PC-3 (cell line): ENCODE measurements at regions not wholly inside any gene's neighbourhood (a gene's known extent, or its start where the extent isn't known, plus 50 kb on each side); places are given as distances from the start of the nearest gene placed in this dataset.

Experiments used
- ATAC-seq: fragments of 200-7000 bp; cut with Tn5 transposase; 2 replicates; pipeline ENCODE4 v1.9.1; 2020; ENCODE audit warnings: mild to moderate bottlenecking, moderate library complexity
- BruUV-seq: library from RNA; stranded (reverse); fragments of 400-500 nt; replicated peaks from 2 replicates; lab custom pipeline; 2021; lab: Mats Ljungman, UMichigan
- CTCF ChIA-PET: fragments of 300-600 bp; sonication (Branson Sonifier 250); formaldehyde crosslinking; loops from one replicate; lab custom pipeline; 2022; ENCODE audit warnings: antibody characterized with exemption; lab: Charles Lee
- POLR2A ChIA-PET: fragments of 300-600 bp; sonication (Branson Sonifier 250); formaldehyde crosslinking; loops from one replicate; lab custom pipeline; 2022; ENCODE audit warnings: antibody characterized with exemption; ENCODE audit not compliant: unreplicated experiment; lab: Charles Lee
- DNase-seq: peaks from one replicate; pipeline ENCODE4 v3.0.0-alpha.2; 2015
- H2AFZ ChIP-seq: fragments of 300-600 bp; sonication (generic); 2 replicates; pipeline ENCODE4 v1.6.0; 2016; ENCODE audit warnings: antibody characterized with exemption, low read length
- H3F3A ChIP-seq: fragments of 300-600 bp; sonication (generic); one replicate; pipeline ENCODE4 v1.6.0; 2017; ENCODE audit warnings: antibody characterized with exemption, low read length, control low read depth, mild to moderate bottlenecking; ENCODE audit not compliant: unreplicated experiment
- H3K27ac ChIP-seq: fragments of 300-600 bp; sonication (generic); 2 replicates; pipeline ENCODE4 v1.5.1; 2016; ENCODE audit warnings: mild to moderate bottlenecking, low read length
- H3K27me3 ChIP-seq: fragments of 300-600 bp; sonication (generic); 2 replicates; pipeline ENCODE4 v1.6.1; 2016; ENCODE audit warnings: low read length, mixed read lengths
- H3K36me3 ChIP-seq: fragments of 300-600 bp; sonication (generic); 2 replicates; pipeline ENCODE4 v1.6.1; 2016; ENCODE audit warnings: low read depth, mixed run types, low read length, mixed read lengths
- H3K4me1 ChIP-seq: fragments of 300-600 bp; sonication (generic); 2 replicates; pipeline ENCODE4 v1.5.1; 2016; ENCODE audit warnings: low read length; ENCODE audit not compliant: insufficient read depth
- H3K4me2 ChIP-seq: fragments of 300-600 bp; sonication (generic); 2 replicates; pipeline ENCODE4 v1.6.0; 2016; ENCODE audit warnings: low read length
- H3K4me3 ChIP-seq: fragments of 300-600 bp; sonication (generic); 2 replicates; pipeline ENCODE4 v1.5.1; 2016; ENCODE audit warnings: mild to moderate bottlenecking, low read length, mixed read lengths
- H3K79me2 ChIP-seq: fragments of 300-600 bp; sonication (generic); 2 replicates; pipeline ENCODE4 v1.6.1; 2017; ENCODE audit warnings: low read length, mixed read lengths
- H3K9ac ChIP-seq: fragments of 300-600 bp; sonication (generic); 2 replicates; pipeline ENCODE4 v1.6.0; 2016; ENCODE audit warnings: mild to moderate bottlenecking, low read length
- H3K9me2 ChIP-seq: fragments of 300-600 bp; sonication (generic); replicated peaks from 2 replicates; pipeline ENCODE4 v1.6.1; 2016; ENCODE audit warnings: mixed run types, low read length, mixed read lengths
- H3K9me3 ChIP-seq: fragments of 300-600 bp; sonication (generic); 2 replicates; pipeline ENCODE4 v1.6.1; 2016; ENCODE audit warnings: low read length, mixed read lengths
- H4K20me1 ChIP-seq: fragments of 300-600 bp; sonication (generic); 2 replicates; pipeline ENCODE4 v1.6.1; 2016; ENCODE audit warnings: low read length, mixed read lengths
- CTCF ChIP-seq: fragments of 300-600 bp; sonication (generic); conservative IDR thresholded peaks from 2 replicates; pipeline ENCODE4 v1.5.1; 2017; ENCODE audit warnings: antibody characterized with exemption, low read depth, mild to moderate bottlenecking, low read length
- EZH2 ChIP-seq: fragments of 300-600 bp; sonication (generic); IDR thresholded peaks from one replicate; pipeline ENCODE4 v1.6.1; 2017; ENCODE audit warnings: antibody characterized with exemption, mild to moderate bottlenecking, low read length; ENCODE audit not compliant: unreplicated experiment
- EZH2phosphoT487 ChIP-seq: fragments of 300-600 bp; sonication (generic); IDR thresholded peaks from 2 replicates; pipeline ENCODE4 v1.6.1; 2018; ENCODE audit warnings: mild to moderate bottlenecking, antibody characterized with exemption, low read length, borderline replicate concordance
- intact Hi-C: fragments of 100-400 bp; cut with micrococcal nuclease; formaldehyde crosslinking; loops from 2 replicates; pipeline ENCODE4 v1.9.0; 2023

GRCh38 chr7:41277561-41277960 lies 425.3 kb downstream of the INHBA start:
- CTCF ChIA-PET = no interaction called here
- no peaks in the 10 kb centered on the region for H4K20me1 ChIP-seq
- DNase-seq (no peak), ATAC-seq (no peak)
- no peak overlapping the region for H3K4me2 ChIP-seq
- H3K4me1 ChIP-seq = 0 out of 2 replicates have a peak, but pooled peaks cover 7% of the 10 kb centered on the region
- POLR2A ChIA-PET = no interaction called here
- H3K9me2 ChIP-seq = no peaks in the 10 kb centered on the region
- no peaks in the 10 kb centered on the region for H3K9me3 ChIP-seq
- H3K27me3 ChIP-seq = no peaks in the 10 kb centered on the region
- intact Hi-C loops = no loop called here
- no peak overlapping the region for H3K4me3 ChIP-seq
- no peak for TF ChIP-seq EZH2phosphoT487
- TF ChIP-seq CTCF = no peak
- no peak for TF ChIP-seq EZH2
- H2AFZ ChIP-seq = no peak overlapping the region
- no peak overlapping the region for H3K9ac ChIP-seq
- no peaks in the 10 kb centered on the region for H3K79me2 ChIP-seq
- H3F3A ChIP-seq = no peaks in the 10 kb centered on the region
- no peaks in the 10 kb centered on the region for H3K36me3 ChIP-seq
- no TSS peak for BruUV-seq
- no peak overlapping the region for H3K27ac ChIP-seq

GRCh38 chr7:41275255-41275654 lies 427.6 kb downstream of the INHBA start:
- Histone ChIP-seq H4K20me1 (no peaks in the 10 kb centered on the region), H3K9ac (no peak overlapping the region), H3K27ac (no peak overlapping the region), H3K27me3 (no peaks in the 10 kb centered on the region), H3K79me2 (no peaks in the 10 kb centered on the region), H3F3A (no peaks in the 10 kb centered on the region), H3K36me3 (no peaks in the 10 kb centered on the region), H3K9me3 (no peaks in the 10 kb centered on the region), H3K4me2 (no peak overlapping the region), H3K9me2 (no peaks in the 10 kb centered on the region), H2AFZ (no peak overlapping the region), H3K4me1 (0 out of 2 replicates have a peak, but pooled peaks cover 7% of the 10 kb centered on the region), H3K4me3 (no peak overlapping the region)
- DNase-seq (no peak), ATAC-seq (no peak)
- CTCF ChIA-PET = no interaction called here
- POLR2A ChIA-PET = no interaction called here
- TF ChIP-seq EZH2 = no peak
- intact Hi-C loops = no loop called here
- no TSS peak for BruUV-seq

GRCh38 chr7:41274179-41274578 lies 428.7 kb downstream of the INHBA start:
- Histone ChIP-seq H4K20me1 (no peaks in the 10 kb centered on the region), H3K4me1 (0 out of 2 replicates have a peak, but pooled peaks cover 3% of the 10 kb centered on the region), H3K36me3 (no peaks in the 10 kb centered on the region), H3F3A (no peaks in the 10 kb centered on the region), H3K9me3 (no peaks in the 10 kb centered on the region), H3K9me2 (no peaks in the 10 kb centered on the region), H3K4me2 (no peak overlapping the region), H3K9ac (no peak overlapping the region), H3K79me2 (no peaks in the 10 kb centered on the region), H3K27ac (no peak overlapping the region), H3K27me3 (no peaks in the 10 kb centered on the region), H3K4me3 (no peak overlapping the region), H2AFZ (no peak overlapping the region)
- intact Hi-C loops = no loop called here
- ChIA-PET POLR2A (no interaction called here), CTCF (no interaction called here)
- ATAC-seq (no peak), DNase-seq (no peak)
- TF ChIP-seq CTCF (no peak), EZH2phosphoT487 (no peak), EZH2 (no peak)
- no TSS peak for BruUV-seq
